ENCODE measurements at regions not wholly inside any gene's neighbourhood (a gene's known extent, or its start where the extent isn't known, plus 50 kb on each side); places are given as distances from the start of the nearest gene placed in this dataset.

DNA sequence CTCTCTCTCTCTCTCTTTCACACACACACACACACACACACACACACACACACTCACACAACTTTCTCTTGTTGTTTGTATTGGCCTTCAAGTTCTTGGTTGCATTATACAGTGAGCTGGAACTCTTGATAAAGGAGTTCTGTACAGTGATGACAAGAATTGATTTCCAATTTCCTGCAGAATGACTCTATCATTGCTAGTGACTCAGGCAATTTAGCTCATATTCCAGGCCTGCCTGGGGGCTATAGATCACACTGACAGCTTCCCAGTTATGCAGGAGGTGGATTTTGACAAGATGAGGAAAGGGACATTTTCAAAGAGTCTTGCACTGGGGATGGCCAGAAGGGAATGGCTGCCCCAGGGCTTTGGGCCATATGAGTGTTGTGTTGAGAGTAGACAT is 508.8 kb downstream of the TYW1 start:
- Mint-ChIP-seq H3K36me3 (ENCODE audit: low read depth, unreplicated experiment) (peaks cover 15% of the 10 kb centered on the region), H3K4me1 (ENCODE audit: unreplicated experiment) (no peaks in the 10 kb centered on the region), H3K27ac (ENCODE audit: unreplicated experiment) (no peak overlapping the region), H3K27me3 (ENCODE audit: unreplicated experiment) (peaks cover 5% of the 10 kb centered on the region), H3K4me3 (ENCODE audit: unreplicated experiment) (no peak overlapping the region), H3K9me3 (ENCODE audit: unreplicated experiment) (peaks cover 51% of the 10 kb centered on the region)
- no peak for DNase-seq (ENCODE audit: low spot score)
- TF ChIP-seq, protein P1, sequence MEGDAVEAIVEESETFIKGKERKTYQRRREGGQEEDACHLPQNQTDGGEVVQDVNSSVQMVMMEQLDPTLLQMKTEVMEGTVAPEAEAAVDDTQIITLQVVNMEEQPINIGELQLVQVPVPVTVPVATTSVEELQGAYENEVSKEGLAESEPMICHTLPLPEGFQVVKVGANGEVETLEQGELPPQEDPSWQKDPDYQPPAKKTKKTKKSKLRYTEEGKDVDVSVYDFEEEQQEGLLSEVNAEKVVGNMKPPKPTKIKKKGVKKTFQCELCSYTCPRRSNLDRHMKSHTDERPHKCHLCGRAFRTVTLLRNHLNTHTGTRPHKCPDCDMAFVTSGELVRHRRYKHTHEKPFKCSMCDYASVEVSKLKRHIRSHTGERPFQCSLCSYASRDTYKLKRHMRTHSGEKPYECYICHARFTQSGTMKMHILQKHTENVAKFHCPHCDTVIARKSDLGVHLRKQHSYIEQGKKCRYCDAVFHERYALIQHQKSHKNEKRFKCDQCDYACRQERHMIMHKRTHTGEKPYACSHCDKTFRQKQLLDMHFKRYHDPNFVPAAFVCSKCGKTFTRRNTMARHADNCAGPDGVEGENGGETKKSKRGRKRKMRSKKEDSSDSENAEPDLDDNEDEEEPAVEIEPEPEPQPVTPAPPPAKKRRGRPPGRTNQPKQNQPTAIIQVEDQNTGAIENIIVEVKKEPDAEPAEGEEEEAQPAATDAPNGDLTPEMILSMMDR (IDR thresholded peaks at IDR 0.05; ENCODE audit: unreplicated experiment): no peak

DNA sequence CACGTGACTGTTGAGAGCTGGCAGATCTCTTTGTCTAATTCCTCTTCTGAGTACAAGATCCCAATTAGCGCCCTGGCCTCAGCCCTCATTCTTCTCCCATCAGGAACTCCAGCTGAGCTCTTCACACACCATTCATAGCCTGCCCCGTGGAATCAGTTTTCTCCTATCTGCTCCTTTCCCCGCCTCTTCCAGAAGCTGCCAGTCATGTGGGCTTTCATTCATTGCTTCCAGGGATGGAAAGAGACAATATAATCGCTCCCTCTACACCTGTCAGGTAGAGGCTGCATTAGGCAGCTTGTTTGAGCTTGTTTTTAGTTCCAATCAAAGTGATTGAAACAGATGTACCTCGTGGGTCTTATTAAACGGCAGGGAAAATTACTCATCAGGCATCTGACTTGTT is 515.8 kb downstream of the TYW1 start:
- peaks cover 21% of the 10 kb centered on the region for H3K36me3 Mint-ChIP-seq (ENCODE audit: low read depth, unreplicated experiment)
- H3K27me3 Mint-ChIP-seq (ENCODE audit: unreplicated experiment): peaks cover 4% of the 10 kb centered on the region
- no peaks in the 10 kb centered on the region for H3K4me1 Mint-ChIP-seq (ENCODE audit: unreplicated experiment)
- DNase-seq (ENCODE audit: low spot score): no peak
- no peak overlapping the region for H3K27ac Mint-ChIP-seq (ENCODE audit: unreplicated experiment)
- H3K9me3 Mint-ChIP-seq (ENCODE audit: unreplicated experiment): peaks cover 52% of the 10 kb centered on the region
- TF ChIP-seq, protein P1 (IDR thresholded peaks at IDR 0.05; ENCODE audit: unreplicated experiment): no peak
- no peak overlapping the region for H3K4me3 Mint-ChIP-seq (ENCODE audit: unreplicated experiment)

DNA sequence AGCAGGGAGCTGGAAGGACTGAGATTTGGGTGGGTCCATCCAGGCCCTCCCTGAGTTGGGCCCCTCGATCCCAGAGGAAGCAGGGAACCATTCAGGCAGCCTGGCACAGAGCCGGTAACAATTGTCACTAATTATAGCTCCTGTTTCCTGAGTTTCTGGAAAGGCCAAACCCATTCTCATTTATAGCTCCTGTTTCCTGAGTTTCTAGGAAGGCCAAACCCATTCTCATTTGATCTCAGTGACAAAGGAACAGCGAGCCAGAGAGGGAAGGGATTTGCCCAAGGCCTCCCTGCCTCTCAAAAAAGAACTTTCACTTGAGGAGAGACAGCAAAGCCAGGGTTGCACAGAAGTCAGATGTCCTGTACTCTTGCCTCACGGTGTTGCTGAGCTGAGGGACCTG is 521.9 kb downstream of the TYW1 start:
- H3K4me3 Mint-ChIP-seq (ENCODE audit: unreplicated experiment): no peak overlapping the region
- TF ChIP-seq, protein P1 (IDR thresholded peaks at IDR 0.05; ENCODE audit: unreplicated experiment): no peak
- DNase-seq (ENCODE audit: low spot score): no peak
- H3K36me3 Mint-ChIP-seq (ENCODE audit: low read depth, unreplicated experiment): peaks cover 14% of the 10 kb centered on the region
- H3K4me1 Mint-ChIP-seq (ENCODE audit: unreplicated experiment): no peaks in the 10 kb centered on the region
- H3K27me3 Mint-ChIP-seq (ENCODE audit: unreplicated experiment): peaks cover 1% of the 10 kb centered on the region
- H3K27ac Mint-ChIP-seq (ENCODE audit: unreplicated experiment): no peak overlapping the region
- peaks cover 37% of the 10 kb centered on the region for H3K9me3 Mint-ChIP-seq (ENCODE audit: unreplicated experiment)

DNA sequence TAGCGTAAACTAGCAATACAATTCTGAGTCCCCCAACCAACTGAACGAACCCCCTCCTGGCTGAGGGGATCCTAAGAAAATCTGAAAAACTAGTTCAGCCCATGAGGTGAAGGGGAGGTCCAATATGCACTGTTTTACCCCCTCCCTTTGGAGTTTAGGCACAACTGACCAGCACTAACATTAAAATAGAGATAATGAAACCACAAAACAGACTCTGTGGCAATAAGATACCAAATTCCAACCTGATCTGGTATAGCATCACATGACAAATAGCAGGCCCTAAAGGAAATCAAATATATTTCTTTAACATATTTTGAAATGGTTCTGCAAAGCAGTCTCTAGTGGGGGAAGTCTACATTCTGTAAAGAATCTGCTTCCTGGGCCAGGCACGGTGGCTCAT is 522.5 kb downstream of the TYW1 start:
- Mint-ChIP-seq H3K9me3 (ENCODE audit: unreplicated experiment) (peaks cover 38% of the 10 kb centered on the region), H3K27me3 (ENCODE audit: unreplicated experiment) (peaks cover 1% of the 10 kb centered on the region), H3K4me1 (ENCODE audit: unreplicated experiment) (no peaks in the 10 kb centered on the region), H3K36me3 (ENCODE audit: low read depth, unreplicated experiment) (peaks cover 14% of the 10 kb centered on the region), H3K4me3 (ENCODE audit: unreplicated experiment) (no peak overlapping the region), H3K27ac (ENCODE audit: unreplicated experiment) (no peak overlapping the region)
- TF ChIP-seq, protein P1 (IDR thresholded peaks at IDR 0.05; ENCODE audit: unreplicated experiment): no peak
- DNase-seq (ENCODE audit: low spot score): no peak

DNA sequence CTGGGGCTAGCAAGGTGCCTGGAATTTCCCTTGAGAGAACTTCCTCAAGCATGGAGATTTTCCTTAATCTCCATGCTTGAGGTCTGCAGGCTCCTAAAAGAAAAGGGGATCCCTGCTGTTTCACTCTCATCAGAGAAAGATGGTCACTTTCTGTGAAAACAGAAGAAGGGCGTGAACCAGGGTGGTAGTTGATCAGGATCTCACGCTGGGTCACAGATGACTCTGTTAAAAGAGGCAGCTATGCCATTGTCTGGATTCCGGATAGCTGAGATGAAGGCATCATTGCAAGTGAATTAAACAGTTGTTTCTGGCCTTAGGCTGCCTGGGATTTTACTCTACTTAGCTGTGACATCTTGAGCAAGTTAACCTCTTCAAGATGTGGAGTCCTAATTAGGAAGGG is 525.9 kb downstream of the TYW1 start:
- Mint-ChIP-seq H3K27me3 (ENCODE audit: unreplicated experiment) (peaks cover under 1% of the 10 kb centered on the region), H3K4me1 (ENCODE audit: unreplicated experiment) (no peaks in the 10 kb centered on the region), H3K36me3 (ENCODE audit: low read depth, unreplicated experiment) (peaks cover 5% of the 10 kb centered on the region), H3K27ac (ENCODE audit: unreplicated experiment) (no peak overlapping the region), H3K9me3 (ENCODE audit: unreplicated experiment) (peaks cover 46% of the 10 kb centered on the region), H3K4me3 (ENCODE audit: unreplicated experiment) (no peak overlapping the region)
- TF ChIP-seq, protein P1 (IDR thresholded peaks at IDR 0.05; ENCODE audit: unreplicated experiment): no peak
- DNase-seq (ENCODE audit: low spot score): no peak
